OCI-LY1 (cell line): ENCODE measurements at regions not wholly inside any gene's neighbourhood (a gene's known extent, or its start where the extent isn't known, plus 50 kb on each side); places are given as distances from the start of the nearest gene placed in this dataset.

ENCODE experiments used
- EZH2 ChIP-seq: fragments of 200-600 bp; sonication (generic), shearing (Covaris generic); IDR thresholded peaks from 2 replicates; pipeline ENCODE4 v1.8.0; 2017; ENCODE audit warnings: borderline replicate concordance, mixed run types, mild to moderate bottlenecking, antibody characterized with exemption, low read length, moderate library complexity, mixed read lengths
- TF ChIP-seq, protein P1 (sequence below): fragments of 200-600 bp; sonication (generic), shearing (Covaris generic); IDR thresholded peaks from 2 replicates; pipeline ENCODE4 v1.5.1; 2017; ENCODE audit warnings: mild to moderate bottlenecking, antibody characterized with exemption, low read length, moderate library complexity, mixed read lengths

DNA sequence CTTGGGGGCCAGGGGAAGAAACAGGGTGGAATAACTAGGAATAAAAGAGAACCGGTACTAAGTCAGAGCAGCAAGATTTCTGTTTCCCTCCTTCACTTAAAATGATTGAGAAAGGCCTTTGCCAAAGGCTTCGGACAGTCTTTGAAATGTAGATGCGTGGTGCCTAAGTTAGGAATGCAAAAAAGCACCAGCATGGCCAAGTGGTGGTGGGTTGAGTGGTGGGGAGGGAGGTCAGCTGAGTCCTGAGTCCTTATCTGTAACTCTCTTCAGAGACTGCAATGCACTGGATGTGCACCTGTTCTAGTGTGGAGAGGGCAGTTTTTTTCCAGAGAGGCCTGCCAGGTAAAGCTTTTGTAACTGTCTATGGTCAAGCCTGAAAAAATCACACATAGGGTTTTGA, 919.9 kb downstream of the FSCB start:
- TF ChIP-seq, protein P1, sequence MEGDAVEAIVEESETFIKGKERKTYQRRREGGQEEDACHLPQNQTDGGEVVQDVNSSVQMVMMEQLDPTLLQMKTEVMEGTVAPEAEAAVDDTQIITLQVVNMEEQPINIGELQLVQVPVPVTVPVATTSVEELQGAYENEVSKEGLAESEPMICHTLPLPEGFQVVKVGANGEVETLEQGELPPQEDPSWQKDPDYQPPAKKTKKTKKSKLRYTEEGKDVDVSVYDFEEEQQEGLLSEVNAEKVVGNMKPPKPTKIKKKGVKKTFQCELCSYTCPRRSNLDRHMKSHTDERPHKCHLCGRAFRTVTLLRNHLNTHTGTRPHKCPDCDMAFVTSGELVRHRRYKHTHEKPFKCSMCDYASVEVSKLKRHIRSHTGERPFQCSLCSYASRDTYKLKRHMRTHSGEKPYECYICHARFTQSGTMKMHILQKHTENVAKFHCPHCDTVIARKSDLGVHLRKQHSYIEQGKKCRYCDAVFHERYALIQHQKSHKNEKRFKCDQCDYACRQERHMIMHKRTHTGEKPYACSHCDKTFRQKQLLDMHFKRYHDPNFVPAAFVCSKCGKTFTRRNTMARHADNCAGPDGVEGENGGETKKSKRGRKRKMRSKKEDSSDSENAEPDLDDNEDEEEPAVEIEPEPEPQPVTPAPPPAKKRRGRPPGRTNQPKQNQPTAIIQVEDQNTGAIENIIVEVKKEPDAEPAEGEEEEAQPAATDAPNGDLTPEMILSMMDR = no peak
- no peak for TF ChIP-seq EZH2
